ENCODE measurements at regions not wholly inside any gene's neighbourhood (a gene's known extent, or its start where the extent isn't known, plus 50 kb on each side); places are given as distances from the start of the nearest gene placed in this dataset.
"Not testable (repeated sequence)": the region's sequence is repeated elsewhere in the genome, so short reads cannot be mapped to it uniquely, and the experiment has no call there.

DNA sequence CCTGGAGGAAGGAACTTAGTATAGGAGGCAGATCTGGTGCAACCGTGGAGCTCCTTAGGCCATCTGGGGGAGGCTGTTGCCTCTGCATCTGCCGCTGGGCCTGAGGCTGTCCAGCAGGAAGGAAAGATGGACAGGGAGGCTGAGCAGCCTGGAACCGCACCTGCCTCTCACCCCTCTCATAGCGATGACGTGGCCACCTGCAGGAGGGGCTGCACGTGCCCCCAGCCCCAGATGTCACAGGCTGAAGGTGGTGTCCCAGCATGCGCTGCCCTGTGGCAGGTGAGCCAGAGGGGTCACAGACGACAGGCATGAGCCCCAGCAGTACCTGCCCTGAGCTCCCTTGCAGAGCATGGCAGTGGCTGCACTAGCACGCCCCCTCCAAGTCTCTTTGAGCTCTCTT is 283.9 kb downstream of the ACTR3B start:
- 85% methylated on average over 9 of the region's 9 CpGs for WGBS
- no peak for DNase-seq (ENCODE audit: extremely low spot score)

DNA sequence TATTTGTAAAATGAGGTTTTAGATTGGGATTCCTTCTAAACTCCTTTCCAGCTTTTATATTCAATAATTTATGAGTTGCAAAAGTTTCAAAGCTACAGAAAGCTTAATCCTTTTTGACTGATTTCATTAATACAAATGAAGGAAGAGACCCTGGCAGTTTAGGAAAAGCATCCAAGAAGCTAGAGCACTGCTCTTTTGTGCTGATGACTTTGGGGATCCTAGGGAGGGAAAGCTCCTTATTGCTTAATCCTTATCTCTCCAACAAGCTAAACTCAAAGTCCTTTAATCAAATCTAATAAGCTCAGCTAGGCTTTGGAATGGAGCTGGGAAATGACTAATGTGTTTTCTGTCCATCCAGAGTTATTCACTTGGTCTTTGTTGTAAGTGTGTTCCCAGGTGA is 285.4 kb downstream of the ACTR3B start:
- H3K27ac ChIP-seq (ENCODE audit: low read depth), result no peak overlapping the region
- H3K4me1 ChIP-seq (ENCODE audit: insufficient read depth), result no peaks in the 10 kb centered on the region
- no peaks in the 10 kb centered on the region for H3K36me3 ChIP-seq (ENCODE audit: insufficient read depth)
- DNase-seq (ENCODE audit: extremely low spot score), result no peak
- no peak overlapping the region for H3K4me3 ChIP-seq (ENCODE audit: low read depth, low read length)

More for the DNA sequence above, 283.9 kb downstream of the ACTR3B start:
- Histone ChIP-seq H3K4me1 (ENCODE audit: insufficient read depth) (no peaks in the 10 kb centered on the region), H3K36me3 (ENCODE audit: insufficient read depth) (no peaks in the 10 kb centered on the region), H3K27ac (ENCODE audit: low read depth) (no peak overlapping the region), H3K4me3 (ENCODE audit: low read depth, low read length) (no peak overlapping the region)

DNA sequence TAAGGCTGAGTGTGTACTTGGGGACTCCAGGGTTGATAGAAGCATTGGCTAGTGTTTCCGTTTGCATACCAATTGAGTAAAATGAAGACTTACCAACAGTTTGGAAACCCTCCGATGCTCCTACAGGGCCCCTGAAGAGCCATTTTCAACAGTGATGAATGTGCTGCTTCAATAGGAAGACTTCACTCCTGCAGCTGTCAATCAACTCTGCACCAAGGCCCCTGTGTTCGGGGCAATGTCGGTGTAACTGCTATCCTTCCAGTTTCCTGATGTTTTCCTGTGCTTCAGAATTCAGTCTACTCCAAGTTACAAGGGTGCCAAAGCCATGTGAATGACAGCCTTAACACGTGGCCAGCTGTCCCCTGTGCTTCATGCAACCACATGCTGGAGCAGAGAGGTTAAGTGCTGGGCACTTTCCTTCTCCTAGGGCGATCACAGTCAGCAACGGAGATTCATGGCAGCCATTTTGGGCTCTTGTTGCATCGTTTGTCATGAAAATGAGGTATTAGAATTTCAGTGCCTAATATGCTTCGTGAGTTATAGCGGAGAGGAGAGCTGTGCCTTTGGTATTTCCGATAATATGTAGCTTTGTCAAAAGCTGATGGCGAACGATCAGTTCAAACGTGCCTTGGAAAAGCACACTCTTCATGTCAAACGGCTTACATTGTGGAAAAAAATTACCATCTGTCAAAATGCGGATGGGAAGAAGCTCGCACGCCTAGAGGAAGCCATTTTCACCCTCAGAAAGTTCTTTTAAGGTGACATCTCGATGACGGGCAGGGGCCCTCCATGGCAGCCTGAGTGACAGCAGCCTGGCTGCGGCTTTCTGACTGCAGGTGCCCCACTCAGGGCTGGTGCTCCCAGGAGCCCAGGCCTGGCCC is 287.8 kb downstream of the ACTR3B start:
- H3K36me3 ChIP-seq (ENCODE audit: insufficient read depth), result no peaks in the 10 kb centered on the region
- H3K27ac ChIP-seq (ENCODE audit: low read depth), result no peak overlapping the region
- no peaks in the 10 kb centered on the region for H3K4me1 ChIP-seq (ENCODE audit: insufficient read depth)
- H3K4me3 ChIP-seq (ENCODE audit: low read depth, low read length), result no peak overlapping the region
- DNase-seq (ENCODE audit: extremely low spot score), result no peak
- 90% methylated on average over 21 of the region's 21 CpGs for WGBS

DNA sequence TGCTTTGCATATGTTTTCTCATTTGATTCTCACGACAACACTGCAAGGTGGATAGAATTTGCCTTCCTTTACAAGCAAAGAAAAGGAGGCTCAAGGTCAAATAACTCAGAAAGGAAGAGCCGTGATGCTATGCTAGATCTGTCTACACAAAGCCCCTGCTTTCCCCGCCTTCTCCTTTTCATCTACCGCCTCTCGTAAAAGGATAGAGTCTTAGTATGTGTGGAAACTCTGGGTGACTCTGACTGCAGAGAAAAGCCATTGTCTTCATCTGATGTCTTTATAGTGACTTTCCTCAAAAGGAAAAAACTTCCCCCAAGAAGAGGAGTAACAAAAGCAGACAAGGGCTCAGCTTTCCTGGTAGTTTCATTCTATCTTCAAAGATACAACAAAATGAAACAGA is 292.7 kb downstream of the ACTR3B start:
- no peak overlapping the region for H3K4me3 ChIP-seq (ENCODE audit: low read depth, low read length)
- H3K36me3 ChIP-seq (ENCODE audit: insufficient read depth), result no peaks in the 10 kb centered on the region
- no peak overlapping the region for H3K27ac ChIP-seq (ENCODE audit: low read depth)
- WGBS, result 64% methylated on average over 5 of the region's 5 CpGs
- H3K4me1 ChIP-seq (ENCODE audit: insufficient read depth), result no peaks in the 10 kb centered on the region
- DNase-seq (ENCODE audit: extremely low spot score), result no peak

DNA sequence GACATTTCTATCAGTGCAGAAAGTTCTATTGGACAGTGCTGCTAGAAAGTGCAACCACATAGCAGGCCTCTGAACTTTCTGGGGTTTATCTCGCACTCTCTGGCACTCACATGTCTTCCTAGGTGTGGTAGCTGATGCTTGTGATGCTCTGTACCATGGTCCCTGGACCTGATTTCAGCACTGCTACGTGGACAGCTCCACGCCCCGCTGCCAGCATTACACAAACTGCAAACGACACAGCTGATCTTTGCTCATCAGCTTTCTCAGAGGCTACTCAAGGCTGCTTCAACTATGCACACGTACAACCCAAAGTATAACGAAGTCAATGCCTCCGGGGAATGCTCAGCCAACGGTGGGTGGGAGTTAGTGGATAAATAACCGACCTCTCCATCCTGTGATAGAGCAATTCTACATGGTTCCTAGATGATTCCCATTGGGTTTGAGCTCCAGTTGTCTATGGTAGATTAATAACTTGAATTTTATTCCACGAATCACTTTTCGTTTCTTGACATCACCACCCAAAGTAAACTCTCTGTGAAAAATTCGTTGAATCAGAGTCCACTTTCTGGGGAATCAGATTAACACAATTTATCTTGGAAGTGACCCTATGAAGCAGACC is 302.5 kb downstream of the ACTR3B start:
- WGBS, result 39% methylated on average over 13 of the region's 13 CpGs
- DNase-seq (ENCODE audit: extremely low spot score), result no peak

DNA sequence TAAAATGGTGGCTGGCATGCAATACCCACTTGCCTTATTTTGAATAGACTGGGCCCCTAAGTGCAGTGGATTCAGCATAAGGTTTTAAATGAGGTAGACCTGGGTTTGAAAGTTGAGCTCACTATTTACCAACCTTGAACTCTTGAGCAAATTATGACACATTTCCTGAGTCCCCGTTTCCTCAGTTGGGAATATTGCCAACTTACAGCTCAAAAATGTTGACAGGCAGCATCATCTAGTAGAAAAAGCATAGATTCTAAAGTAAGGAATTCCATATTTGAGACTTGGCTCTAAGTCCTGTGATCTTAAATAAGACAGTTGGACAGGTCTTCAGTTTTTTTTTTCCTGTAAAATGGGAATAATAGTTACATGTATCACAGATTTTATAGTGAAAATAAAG is 305.5 kb downstream of the ACTR3B start:
- Histone ChIP-seq H3K4me3 (ENCODE audit: low read depth, low read length) (no peak overlapping the region), H3K4me1 (ENCODE audit: insufficient read depth) (no peaks in the 10 kb centered on the region), H3K36me3 (ENCODE audit: insufficient read depth) (no peaks in the 10 kb centered on the region), H3K27ac (ENCODE audit: low read depth) (no peak overlapping the region)
- no peak for DNase-seq (ENCODE audit: extremely low spot score)
- WGBS, result 37% methylated on average over 1 of the region's 1 CpG

More for the DNA sequence above, 302.5 kb downstream of the ACTR3B start:
- H3K4me1 ChIP-seq (ENCODE audit: insufficient read depth), result no peaks in the 10 kb centered on the region
- no peaks in the 10 kb centered on the region for H3K36me3 ChIP-seq (ENCODE audit: insufficient read depth)
- H3K4me3 ChIP-seq (ENCODE audit: low read depth, low read length), result no peak overlapping the region
- H3K27ac ChIP-seq (ENCODE audit: low read depth), result no peak overlapping the region

DNA sequence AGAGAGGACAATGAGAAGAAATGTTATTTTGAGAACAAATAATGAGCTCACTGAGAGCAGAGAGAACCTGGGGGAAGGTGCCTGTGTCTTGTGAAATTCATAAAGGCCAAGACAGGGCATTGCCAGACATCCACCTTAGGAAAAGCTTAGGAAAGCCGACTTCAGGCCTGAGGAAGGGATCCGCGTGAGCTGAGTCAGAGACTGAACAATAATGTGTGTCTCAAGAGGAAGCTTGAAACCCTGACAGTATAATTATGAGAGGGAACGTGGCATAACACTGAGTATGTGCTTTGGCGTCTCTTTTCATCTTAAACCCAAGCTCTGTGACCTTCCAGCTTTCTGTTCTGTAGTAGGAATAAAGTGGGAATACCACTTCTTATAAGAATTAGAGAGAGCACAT is 307.2 kb downstream of the ACTR3B start:
- no peaks in the 10 kb centered on the region for H3K36me3 ChIP-seq (ENCODE audit: insufficient read depth)
- 83% methylated on average over 5 of the region's 5 CpGs for WGBS
- no peak overlapping the region for H3K4me3 ChIP-seq (ENCODE audit: low read depth, low read length)
- H3K27ac ChIP-seq (ENCODE audit: low read depth), result no peak overlapping the region
- no peaks in the 10 kb centered on the region for H3K4me1 ChIP-seq (ENCODE audit: insufficient read depth)
- DNase-seq (ENCODE audit: extremely low spot score), result no peak

DNA sequence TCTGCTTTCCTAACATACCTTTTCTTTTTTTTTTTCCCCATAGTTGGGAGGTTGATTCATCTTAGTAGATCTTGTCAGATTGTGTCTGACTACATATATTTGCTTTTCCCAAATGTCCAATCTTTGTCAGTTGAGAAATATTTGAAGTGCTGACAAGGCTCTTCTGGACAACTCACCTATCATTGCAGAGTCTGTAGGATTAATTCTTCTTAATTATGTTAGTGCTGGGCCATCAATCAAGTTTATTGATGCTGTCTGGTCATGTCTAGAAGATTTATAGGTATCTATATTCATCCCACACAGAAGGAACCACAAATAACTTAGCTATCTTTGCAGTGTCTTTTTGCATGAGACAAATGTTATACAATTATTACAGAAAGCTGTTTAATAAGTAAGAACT is 310.6 kb downstream of the ACTR3B start:
- Histone ChIP-seq H3K27ac (ENCODE audit: low read depth) (no peak overlapping the region), H3K4me1 (ENCODE audit: insufficient read depth) (no peaks in the 10 kb centered on the region), H3K36me3 (ENCODE audit: insufficient read depth) (no peaks in the 10 kb centered on the region), H3K4me3 (ENCODE audit: low read depth, low read length) (no peak overlapping the region)
- DNase-seq (ENCODE audit: extremely low spot score), result no peak

DNA sequence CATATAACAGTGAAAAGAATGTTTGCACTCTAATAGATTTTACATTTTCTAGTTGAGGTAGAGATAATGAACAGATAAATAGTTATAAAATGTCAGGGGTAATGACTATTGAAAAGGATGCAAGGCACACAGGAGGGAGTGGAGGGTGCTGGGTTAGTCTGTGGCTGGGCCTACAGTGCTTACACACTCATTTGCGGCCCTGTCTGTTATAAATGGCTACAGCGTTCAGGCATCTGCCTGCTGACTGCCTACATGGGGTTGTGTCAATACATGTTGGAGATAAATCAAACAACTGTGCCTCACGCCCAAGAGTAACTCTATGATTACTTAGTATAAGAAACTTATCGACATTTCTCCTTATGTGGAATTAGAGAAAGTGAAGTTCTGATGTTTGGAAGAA is 313.3 kb downstream of the ACTR3B start:
- Histone ChIP-seq H3K36me3 (ENCODE audit: insufficient read depth) (no peaks in the 10 kb centered on the region), H3K4me3 (ENCODE audit: low read depth, low read length) (no peak overlapping the region), H3K27ac (ENCODE audit: low read depth) (no peak overlapping the region), H3K4me1 (ENCODE audit: insufficient read depth) (no peaks in the 10 kb centered on the region)
- WGBS, result 63% methylated on average over 4 of the region's 4 CpGs
- no peak for DNase-seq (ENCODE audit: extremely low spot score)

DNA sequence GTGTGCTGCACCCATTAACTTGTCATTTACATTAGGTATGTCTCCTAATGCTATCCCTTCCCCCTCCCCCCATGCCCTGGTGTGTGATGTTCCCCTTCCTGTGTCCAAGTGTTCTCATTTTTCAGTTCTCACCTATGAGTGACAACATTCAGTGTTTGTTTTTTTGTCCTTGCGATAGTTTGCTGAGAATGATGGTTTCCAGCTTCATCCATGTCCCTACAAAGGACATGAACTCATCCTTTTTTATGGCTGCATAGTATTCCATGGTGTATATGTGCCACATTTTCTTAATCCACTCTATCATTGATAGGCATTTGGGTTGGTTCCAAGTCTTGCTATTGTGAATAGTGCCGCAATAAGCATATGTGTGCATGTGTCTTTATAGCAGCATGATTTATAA is 316.7 kb downstream of the ACTR3B start:
- not testable (repeated sequence) for H3K4me3 ChIP-seq (ENCODE audit: low read depth, low read length); H3K36me3 ChIP-seq (ENCODE audit: insufficient read depth); H3K27ac ChIP-seq (ENCODE audit: low read depth); H3K4me1 ChIP-seq (ENCODE audit: insufficient read depth); DNase-seq (ENCODE audit: extremely low spot score)
- WGBS, result 87% methylated on average over 2 of the region's 2 CpGs

DNA sequence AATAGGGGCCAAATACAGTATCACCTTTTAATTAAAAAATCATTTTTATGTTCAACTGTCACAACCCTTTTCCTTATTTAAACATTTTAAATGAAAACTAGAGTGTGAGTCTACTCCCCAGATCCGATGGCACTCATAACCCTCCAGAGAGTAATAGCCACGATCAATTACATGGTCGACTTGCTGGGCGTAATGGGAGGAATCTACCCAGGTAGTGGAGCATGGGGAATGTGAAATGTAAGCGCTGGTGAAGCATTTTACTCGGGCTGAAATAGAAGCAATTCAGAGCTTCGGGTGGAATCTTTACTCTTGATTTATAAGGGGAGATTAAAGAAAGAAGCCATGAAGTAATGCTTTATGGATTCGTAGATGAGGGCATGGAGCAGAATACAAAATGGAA is 321.9 kb downstream of the ACTR3B start:
- H3K4me3 ChIP-seq (ENCODE audit: low read depth, low read length), result no peak overlapping the region
- no peak overlapping the region for H3K27ac ChIP-seq (ENCODE audit: low read depth)
- DNase-seq (ENCODE audit: extremely low spot score), result no peak
- no peaks in the 10 kb centered on the region for H3K36me3 ChIP-seq (ENCODE audit: insufficient read depth)
- H3K4me1 ChIP-seq (ENCODE audit: insufficient read depth), result no peaks in the 10 kb centered on the region
- WGBS, result 78% methylated on average over 8 of the region's 8 CpGs

DNA sequence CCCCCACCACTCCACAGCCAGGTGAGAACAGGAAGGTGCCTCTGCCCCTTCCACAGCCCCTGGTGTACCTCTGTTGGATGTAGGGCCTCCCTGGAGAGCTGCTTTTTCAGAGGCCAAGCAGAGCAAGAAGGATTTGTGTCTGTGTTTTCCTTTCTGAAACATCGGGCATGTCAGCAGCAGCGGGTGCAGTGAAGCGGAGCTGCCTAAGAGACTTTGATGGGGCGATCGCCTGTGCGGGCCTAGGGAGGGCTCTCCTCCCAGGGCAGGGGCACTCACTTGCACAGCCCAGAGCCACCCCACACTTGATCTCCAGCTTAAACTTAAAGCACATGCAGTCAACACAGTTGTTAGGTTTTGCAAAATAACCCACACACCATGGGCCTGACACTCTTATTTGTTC is 324.7 kb downstream of the ACTR3B start:
- Histone ChIP-seq H3K4me1 (ENCODE audit: insufficient read depth) (no peaks in the 10 kb centered on the region), H3K36me3 (ENCODE audit: insufficient read depth) (no peaks in the 10 kb centered on the region), H3K27ac (ENCODE audit: low read depth) (no peak overlapping the region), H3K4me3 (ENCODE audit: low read depth, low read length) (no peak overlapping the region)
- 85% methylated on average over 6 of the region's 6 CpGs for WGBS
- no peak for DNase-seq (ENCODE audit: extremely low spot score)

DNA sequence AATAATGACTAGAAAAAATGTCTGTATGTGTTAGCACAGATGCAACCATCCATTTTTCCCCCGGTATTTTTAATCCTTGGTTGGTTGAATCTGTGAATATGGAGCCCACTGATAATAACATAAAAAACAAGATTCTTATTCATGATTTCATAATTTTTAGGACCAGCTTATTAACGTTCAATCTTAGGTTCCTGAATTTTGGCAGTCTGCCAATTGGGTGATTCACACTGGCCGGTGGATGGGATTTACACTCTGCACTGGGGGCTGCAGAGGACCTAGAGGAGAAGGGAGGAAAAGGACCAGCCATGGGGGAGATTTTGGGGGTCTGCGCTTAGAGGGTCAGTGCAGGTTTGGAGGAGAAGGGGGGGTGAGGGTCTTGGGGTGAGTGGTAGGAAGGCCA is 327.9 kb downstream of the ACTR3B start:
- H3K36me3 ChIP-seq (ENCODE audit: insufficient read depth), result no peaks in the 10 kb centered on the region
- DNase-seq (ENCODE audit: extremely low spot score), result no peak
- 52% methylated on average over 4 of the region's 4 CpGs for WGBS
- H3K4me1 ChIP-seq (ENCODE audit: insufficient read depth), result no peaks in the 10 kb centered on the region
- no peak overlapping the region for H3K27ac ChIP-seq (ENCODE audit: low read depth)
- no peak overlapping the region for H3K4me3 ChIP-seq (ENCODE audit: low read depth, low read length)

DNA sequence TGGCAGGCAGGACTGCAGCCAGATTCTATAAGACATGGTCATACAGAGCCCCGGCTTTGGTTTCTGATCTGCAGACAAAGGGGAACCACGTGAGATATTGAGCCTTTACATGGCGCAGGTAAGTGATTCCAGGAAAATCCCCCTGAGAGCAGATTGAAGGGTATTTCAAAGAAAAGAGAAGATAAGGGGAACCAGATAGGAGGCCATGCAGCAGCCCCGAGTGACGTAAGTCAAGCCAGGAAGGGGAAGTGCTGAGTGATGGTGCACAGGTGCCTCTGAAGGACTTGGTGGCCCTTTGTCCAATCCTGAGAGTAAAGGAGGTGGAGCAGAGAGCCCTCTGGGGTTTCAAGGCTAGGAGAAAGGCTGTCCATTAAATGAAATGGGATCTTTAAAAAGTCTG is 329.0 kb downstream of the ACTR3B start:
- H3K4me3 ChIP-seq (ENCODE audit: low read depth, low read length), result no peak overlapping the region
- no peak for DNase-seq (ENCODE audit: extremely low spot score)
- H3K4me1 ChIP-seq (ENCODE audit: insufficient read depth), result no peaks in the 10 kb centered on the region
- no peaks in the 10 kb centered on the region for H3K36me3 ChIP-seq (ENCODE audit: insufficient read depth)
- H3K27ac ChIP-seq (ENCODE audit: low read depth), result no peak overlapping the region
- WGBS, result 76% methylated on average over 5 of the region's 5 CpGs

All from urinary bladder (tissue), 3 donors.